HG03354 (cell line): ENCODE measurements at regions not wholly inside any gene's neighbourhood (a gene's known extent, or its start where the extent isn't known, plus 50 kb on each side); places are given as distances from the start of the nearest gene placed in this dataset.
A peak's percentile ranks its signal among the peaks of the same experiment; 100 is the strongest.
"Not testable (repeated sequence)": the region's sequence is repeated elsewhere in the genome, so short reads cannot be mapped to it uniquely, and the experiment has no call there.

Experiments
- ATAC-seq: cut with Tn5 transposase; IDR thresholded peaks from one replicate; pipeline ENCODE4 v1.9.1; 2021; ENCODE audit warnings: mild to moderate bottlenecking; ENCODE audit not compliant: unreplicated experiment, poor library complexity, severe bottlenecking

GRCh38 chr5:92255605-92256004 lies 872.5 kb upstream of the ARRDC3 start:
- ATAC-seq: not testable (repeated sequence)

- no peak for ATAC-seq
Observed at GRCh38 chr5:92248518-92248917, 865.4 kb upstream of the ARRDC3 start.

- no peak for ATAC-seq
Observed at GRCh38 chr5:92242170-92242569, 859.1 kb upstream of the ARRDC3 start.

- ATAC-seq: no peak
Observed at GRCh38 chr5:92237896-92238295, 854.8 kb upstream of the ARRDC3 start.

GRCh38 chr5:92222449-92222848 lies 839.3 kb upstream of the ARRDC3 start:
- no peak for ATAC-seq

GRCh38 chr5:92216852-92217251 lies 833.7 kb upstream of the ARRDC3 start:
- not testable (repeated sequence) for ATAC-seq

GRCh38 chr5:92215116-92215515 lies 832.0 kb upstream of the ARRDC3 start:
- ATAC-seq: no peak

- no peak for ATAC-seq
Observed at GRCh38 chr5:92208265-92208664, 825.1 kb upstream of the ARRDC3 start.

- no peak for ATAC-seq
Observed at GRCh38 chr5:92207151-92207550, 824.0 kb upstream of the ARRDC3 start.

GRCh38 chr5:92206681-92207080 lies 823.6 kb upstream of the ARRDC3 start:
- no peak for ATAC-seq

- not testable (repeated sequence) for ATAC-seq
Observed at GRCh38 chr5:92199035-92199434, 815.9 kb upstream of the ARRDC3 start.

- ATAC-seq: no peak
Observed at GRCh38 chr5:92181656-92182055, 798.5 kb upstream of the ARRDC3 start.

- no peak for ATAC-seq
Observed at GRCh38 chr5:92180391-92180790, 797.3 kb upstream of the ARRDC3 start.

GRCh38 chr5:92179651-92180050 lies 796.5 kb upstream of the ARRDC3 start:
- no peak for ATAC-seq

- ATAC-seq: no peak
Observed at GRCh38 chr5:92177926-92178487, 794.9 kb upstream of the ARRDC3 start.

- ATAC-seq: no peak
Observed at GRCh38 chr5:92163906-92164305, 780.8 kb upstream of the ARRDC3 start.

GRCh38 chr5:92147798-92148197 lies 764.7 kb upstream of the ARRDC3 start:
- ATAC-seq: no peak

GRCh38 chr5:92147266-92147665 lies 764.1 kb upstream of the ARRDC3 start:
- no peak for ATAC-seq

- ATAC-seq: no peak
Observed at GRCh38 chr5:92145852-92146251, 762.7 kb upstream of the ARRDC3 start.

GRCh38 chr5:92144824-92145223 lies 761.7 kb upstream of the ARRDC3 start:
- peak; percentile 59 for ATAC-seq

GRCh38 chr5:92132294-92132908 lies 749.3 kb upstream of the ARRDC3 start:
- not testable (repeated sequence) for ATAC-seq

GRCh38 chr5:92126182-92126581 lies 743.1 kb upstream of the ARRDC3 start:
- no peak for ATAC-seq
